ENCODE measurements at regions not wholly inside any gene's neighbourhood (a gene's known extent, or its start where the extent isn't known, plus 50 kb on each side); places are given as distances from the start of the nearest gene placed in this dataset.

- TF ChIP-seq CTCF (conservative IDR thresholded peaks at IDR 0.05; ENCODE audit: low read length) (no peak), EZH2phosphoT487 (IDR thresholded peaks at IDR 0.05; ENCODE audit: borderline replicate concordance, low read depth, low read length) (no peak)
- Histone ChIP-seq H3K4me1 (ENCODE audit: insufficient read depth, low read length, poor library complexity, severe bottlenecking) (no peaks in the 10 kb centered on the region), H3K9me2 (ENCODE audit: insufficient read depth, low read length) (no peaks in the 10 kb centered on the region), H3K9me3 (ENCODE audit: low read length) (no peaks in the 10 kb centered on the region), H4K20me1 (ENCODE audit: insufficient read depth, low read length) (no peaks in the 10 kb centered on the region), H3K4me2 (ENCODE audit: low read length) (no peak overlapping the region), H3K27ac (ENCODE audit: low read depth, low read length, poor library complexity, severe bottlenecking) (no peak overlapping the region), H3K4me3 (ENCODE audit: low read depth, low read length, poor library complexity, severe bottlenecking) (no peak overlapping the region), H3K79me2 (ENCODE audit: insufficient read depth, low read depth, low read length) (no peaks in the 10 kb centered on the region), H2AFZ (ENCODE audit: low read length) (no peak overlapping the region), H3K36me3 (ENCODE audit: insufficient read depth, low read length) (no peaks in the 10 kb centered on the region)
- ChIA-PET CTCF (ENCODE audit: unreplicated experiment) (no interaction called here), POLR2A (no interaction called here)
- intact Hi-C loops (cut with micrococcal nuclease; ENCODE audit: unreplicated experiment): no loop called here
- DNase-seq (ENCODE audit: low spot score): no peak
- BruUV-seq (replicated peaks): no TSS peak
Measured at GRCh38 chr4:97353876-97354275, 789.4 kb downstream of the STPG2 start.

GRCh38 chr4:97359826-97360225, 783.5 kb downstream of the STPG2 start:
- TF ChIP-seq EZH2phosphoT487 (IDR thresholded peaks at IDR 0.05; ENCODE audit: borderline replicate concordance, low read depth, low read length) (no peak), CTCF (conservative IDR thresholded peaks at IDR 0.05; ENCODE audit: low read length) (no peak)
- no peaks in the 10 kb centered on the region for H3K36me3 ChIP-seq (ENCODE audit: insufficient read depth, low read length)
- H3K79me2 ChIP-seq (ENCODE audit: insufficient read depth, low read depth, low read length): no peaks in the 10 kb centered on the region
- no peak overlapping the region for H3K27ac ChIP-seq (ENCODE audit: low read depth, low read length, poor library complexity, severe bottlenecking)
- ChIA-PET POLR2A (interaction anchor here (0.7 kb wide), 1 partner anchor 79 kb away, joined by 3 read pairs; no protein-coding TSS in a partner anchor), CTCF (ENCODE audit: unreplicated experiment) (no interaction called here)
- H2AFZ ChIP-seq (ENCODE audit: low read length): no peak overlapping the region
- no peaks in the 10 kb centered on the region for H3K9me3 ChIP-seq (ENCODE audit: low read length)
- H3K4me1 ChIP-seq (ENCODE audit: insufficient read depth, low read length, poor library complexity, severe bottlenecking): no peaks in the 10 kb centered on the region
- no peak overlapping the region for H3K4me2 ChIP-seq (ENCODE audit: low read length)
- no peak for DNase-seq (ENCODE audit: low spot score)
- H4K20me1 ChIP-seq (ENCODE audit: insufficient read depth, low read length): no peaks in the 10 kb centered on the region
- H3K4me3 ChIP-seq (ENCODE audit: low read depth, low read length, poor library complexity, severe bottlenecking): no peak overlapping the region
- no TSS peak for BruUV-seq (replicated peaks)
- intact Hi-C loops (cut with micrococcal nuclease; ENCODE audit: unreplicated experiment): no loop called here
- no peaks in the 10 kb centered on the region for H3K9me2 ChIP-seq (ENCODE audit: insufficient read depth, low read length)

- no peaks in the 10 kb centered on the region for H3K36me3 ChIP-seq (ENCODE audit: insufficient read depth, low read length)
- intact Hi-C loops (cut with micrococcal nuclease; ENCODE audit: unreplicated experiment): no loop called here
- no peak for DNase-seq (ENCODE audit: low spot score)
- no peak overlapping the region for H3K27ac ChIP-seq (ENCODE audit: low read depth, low read length, poor library complexity, severe bottlenecking)
- H3K4me3 ChIP-seq (ENCODE audit: low read depth, low read length, poor library complexity, severe bottlenecking): no peak overlapping the region
- no TSS peak for BruUV-seq (replicated peaks)
- no peaks in the 10 kb centered on the region for H3K4me1 ChIP-seq (ENCODE audit: insufficient read depth, low read length, poor library complexity, severe bottlenecking)
- no peak overlapping the region for H2AFZ ChIP-seq (ENCODE audit: low read length)
- CTCF ChIA-PET (ENCODE audit: unreplicated experiment): no interaction called here
- no peaks in the 10 kb centered on the region for H3K79me2 ChIP-seq (ENCODE audit: insufficient read depth, low read depth, low read length)
- POLR2A ChIA-PET: interaction anchor here (0.6 kb wide), 1 partner anchor 34 kb away, joined by 3 read pairs; no protein-coding TSS in a partner anchor
- H3K4me2 ChIP-seq (ENCODE audit: low read length): no peak overlapping the region
- no peak for TF ChIP-seq CTCF (conservative IDR thresholded peaks at IDR 0.05; ENCODE audit: low read length)
- TF ChIP-seq EZH2phosphoT487 (IDR thresholded peaks at IDR 0.05; ENCODE audit: borderline replicate concordance, low read depth, low read length): no peak
- no peaks in the 10 kb centered on the region for H3K9me3 ChIP-seq (ENCODE audit: low read length)
- no peaks in the 10 kb centered on the region for H3K9me2 ChIP-seq (ENCODE audit: insufficient read depth, low read length)
- no peaks in the 10 kb centered on the region for H4K20me1 ChIP-seq (ENCODE audit: insufficient read depth, low read length)
Measured at GRCh38 chr4:97360733-97361132, 782.5 kb downstream of the STPG2 start.

Measured in OCI-LY7 (cell line).